Caco-2 (cell line): ENCODE measurements at regions not wholly inside any gene's neighbourhood (a gene's known extent, or its start where the extent isn't known, plus 50 kb on each side); places are given as distances from the start of the nearest gene placed in this dataset.
A peak's percentile ranks its signal among the peaks of the same experiment; 100 is the strongest.

Experiments
- BruUV-seq: library from RNA; stranded (reverse); fragments of 400-500 nt; replicated peaks from 2 replicates; lab custom pipeline; 2021; lab: Mats Ljungman, UMichigan
- CTCF ChIA-PET: fragments of 300-600 bp; sonication (Branson Sonifier 250); formaldehyde crosslinking; loops from one replicate; lab custom pipeline; 2022; ENCODE audit warnings: antibody characterized with exemption; lab: Charles Lee
- POLR2A ChIA-PET: fragments of 300-600 bp; sonication (Branson Sonifier 250); formaldehyde crosslinking; loops from one replicate; lab custom pipeline; 2022; ENCODE audit warnings: antibody characterized with exemption; lab: Charles Lee
- DNase-seq, 2 experiments: peaks; one replicate each; pipeline versions ENCODE4 v3.0.0 to v3.0.0-alpha.2; 2020 to 2022
- H3K27me3 ChIP-seq: replicated peaks from 2 replicates; pipeline ENCODE4 v1.6.0; 2011; ENCODE audit warnings: low read length; ENCODE audit not compliant: control insufficient read depth, insufficient read depth
- H3K36me3 ChIP-seq: 2 replicates; pipeline ENCODE4 v1.5.1; 2011; ENCODE audit warnings: low read length; ENCODE audit not compliant: control insufficient read depth, insufficient read depth
- H3K4me1 ChIP-seq: fragments of 250-450 bp; sonication (Bioruptor Pico); 2 replicates; pipeline ENCODE4 v1.5.1; 2020; ENCODE audit warnings: mild to moderate bottlenecking
- H3K4me3 ChIP-seq: 2 replicates; pipeline ENCODE4 v1.5.1; 2011; ENCODE audit warnings: low read depth, mild to moderate bottlenecking, control low read depth, low read length
- H3K9me3 ChIP-seq: fragments of 250-450 bp; sonication (Bioruptor Pico); 2 replicates; pipeline ENCODE4 v1.5.1; 2020; ENCODE audit warnings: mild to moderate bottlenecking, moderate library complexity
- H3K27ac Mint-ChIP-seq: one replicate; pipeline ENCODE4 v1.8.0; 2022; ENCODE audit warnings: mixed read lengths; ENCODE audit not compliant: unreplicated experiment
- H3K27me3 Mint-ChIP-seq: one replicate; pipeline ENCODE4 v1.8.0; 2022; ENCODE audit warnings: mixed read lengths; ENCODE audit not compliant: insufficient read depth, unreplicated experiment
- H3K36me3 Mint-ChIP-seq: one replicate; pipeline ENCODE4 v1.8.0; 2022; ENCODE audit warnings: mild to moderate bottlenecking, mixed read lengths; ENCODE audit not compliant: insufficient read depth, unreplicated experiment
- H3K4me1 Mint-ChIP-seq: one replicate; pipeline ENCODE4 v1.8.0; 2022; ENCODE audit warnings: low read depth, mixed read lengths; ENCODE audit not compliant: unreplicated experiment
- H3K4me3 Mint-ChIP-seq: one replicate; pipeline ENCODE4 v1.8.0; 2022; ENCODE audit warnings: mild to moderate bottlenecking, moderate library complexity, mixed read lengths; ENCODE audit not compliant: unreplicated experiment
- H3K9me3 Mint-ChIP-seq: one replicate; pipeline ENCODE4 v1.8.0; 2022; ENCODE audit warnings: mixed read lengths; ENCODE audit not compliant: unreplicated experiment
- intact Hi-C: fragments of 100-400 bp; cut with micrococcal nuclease; formaldehyde crosslinking; loops from one replicate; pipeline ENCODE4 v1.10.0; 2022; ENCODE audit not compliant: unreplicated experiment
- TF ChIP-seq, protein P1 (sequence below), 2 experiments: fragments of 200-600 bp in 1 of 2; IDR thresholded peaks; 1 replicate in 1 of 2; 2 replicates in 1 of 2; pipeline versions ENCODE4 v1.5.1 to v1.8.0; 2011 to 2022; ENCODE audit warnings: antibody characterized with exemption in 1 of 2, control low read depth in 1 of 2, inconsistent platforms in 1 of 2, low read depth in 1 of 2, low read length in 1 of 2, mild to moderate bottlenecking in 1 of 2, moderate library complexity in 1 of 2; ENCODE audit not compliant: insufficient read depth in 1 of 2, severe bottlenecking in 1 of 2, unreplicated experiment in 1 of 2

DNA sequence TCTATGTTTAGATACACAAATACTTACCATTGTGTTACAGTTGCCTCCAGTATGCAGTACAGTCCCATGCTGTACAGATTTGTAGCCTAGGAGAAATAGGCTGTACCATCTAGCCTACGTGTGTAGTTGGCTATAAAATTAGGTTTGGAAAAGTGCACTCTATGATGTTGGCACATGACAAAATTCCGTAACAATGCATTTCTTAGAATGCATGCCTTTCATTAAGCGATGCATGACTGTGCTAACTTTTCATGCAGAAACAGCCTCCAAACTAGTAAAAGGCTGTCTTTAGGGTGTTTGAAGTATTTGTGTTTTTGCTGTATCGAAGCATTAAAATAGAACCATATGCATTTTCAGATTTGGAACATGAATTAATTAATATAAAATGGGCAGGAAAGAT is 157.9 kb downstream of the RMI1 start:
- Mint-ChIP-seq H3K9me3 (no peaks in the 10 kb centered on the region), H3K36me3 (no peaks in the 10 kb centered on the region), H3K4me1 (peaks cover 7% of the 10 kb centered on the region), H3K4me3 (no peak overlapping the region), H3K27me3 (peaks cover 27% of the 10 kb centered on the region), H3K27ac (no peak overlapping the region)
- H3K9me3 ChIP-seq: no peaks in the 10 kb centered on the region
- no peaks in the 10 kb centered on the region for H3K36me3 ChIP-seq
- no TSS peak for BruUV-seq
- POLR2A ChIA-PET: no interaction called here
- TF ChIP-seq, protein P1, sequence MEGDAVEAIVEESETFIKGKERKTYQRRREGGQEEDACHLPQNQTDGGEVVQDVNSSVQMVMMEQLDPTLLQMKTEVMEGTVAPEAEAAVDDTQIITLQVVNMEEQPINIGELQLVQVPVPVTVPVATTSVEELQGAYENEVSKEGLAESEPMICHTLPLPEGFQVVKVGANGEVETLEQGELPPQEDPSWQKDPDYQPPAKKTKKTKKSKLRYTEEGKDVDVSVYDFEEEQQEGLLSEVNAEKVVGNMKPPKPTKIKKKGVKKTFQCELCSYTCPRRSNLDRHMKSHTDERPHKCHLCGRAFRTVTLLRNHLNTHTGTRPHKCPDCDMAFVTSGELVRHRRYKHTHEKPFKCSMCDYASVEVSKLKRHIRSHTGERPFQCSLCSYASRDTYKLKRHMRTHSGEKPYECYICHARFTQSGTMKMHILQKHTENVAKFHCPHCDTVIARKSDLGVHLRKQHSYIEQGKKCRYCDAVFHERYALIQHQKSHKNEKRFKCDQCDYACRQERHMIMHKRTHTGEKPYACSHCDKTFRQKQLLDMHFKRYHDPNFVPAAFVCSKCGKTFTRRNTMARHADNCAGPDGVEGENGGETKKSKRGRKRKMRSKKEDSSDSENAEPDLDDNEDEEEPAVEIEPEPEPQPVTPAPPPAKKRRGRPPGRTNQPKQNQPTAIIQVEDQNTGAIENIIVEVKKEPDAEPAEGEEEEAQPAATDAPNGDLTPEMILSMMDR (IDR thresholded peaks at IDR 0.05; ENCODE audit: insufficient read depth in 1 of 2, low read depth in 1 of 2, low read length in 1 of 2, severe bottlenecking in 1 of 2, unreplicated experiment in 1 of 2): no peak
- no peaks in the 10 kb centered on the region for H3K27me3 ChIP-seq
- no peak overlapping the region for H3K4me3 ChIP-seq
- intact Hi-C loops: no loop called here
- DNase-seq: no peak
- no peaks in the 10 kb centered on the region for H3K4me1 ChIP-seq
- CTCF ChIA-PET: no interaction called here

DNA sequence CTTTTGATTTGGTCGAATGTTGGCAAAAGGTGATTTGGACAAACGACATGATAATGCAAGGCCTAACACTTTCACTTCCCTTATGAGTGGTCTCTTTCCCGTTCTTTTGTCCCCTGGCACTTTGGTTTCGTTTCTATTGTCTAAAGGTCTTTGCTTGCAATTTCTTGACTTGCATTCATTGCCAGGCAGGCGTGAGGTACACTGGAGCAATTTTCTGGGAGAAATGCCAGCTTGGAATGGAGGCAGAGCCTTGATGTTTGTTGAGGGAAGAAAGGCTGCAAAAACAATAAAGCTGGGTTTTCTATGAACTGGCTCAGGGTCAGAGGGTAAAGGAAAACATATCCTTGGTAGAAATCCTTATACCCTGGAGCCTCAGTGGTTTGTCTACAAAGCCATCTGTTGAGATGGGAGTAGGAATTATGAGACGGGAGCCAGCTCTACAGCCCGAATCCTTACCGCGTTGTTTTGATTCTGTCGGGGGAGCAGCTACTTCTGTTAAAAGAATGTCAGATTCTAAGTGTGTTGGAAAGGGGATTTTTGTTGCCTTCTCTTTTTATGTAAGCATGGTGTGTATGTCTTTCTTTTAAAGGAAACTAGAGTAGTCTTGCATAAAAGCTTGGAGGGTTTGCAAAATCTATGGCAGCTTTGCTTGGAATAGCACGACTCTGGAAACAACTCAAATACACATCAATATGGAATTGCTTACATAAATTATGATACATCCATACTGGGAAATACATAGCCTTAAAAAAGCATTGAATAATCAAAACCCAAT is 158.9 kb downstream of the RMI1 start:
- Mint-ChIP-seq H3K9me3 (no peaks in the 10 kb centered on the region), H3K4me1 (peaks cover 7% of the 10 kb centered on the region), H3K27me3 (peaks cover 28% of the 10 kb centered on the region), H3K27ac (no peak overlapping the region), H3K4me3 (no peak overlapping the region), H3K36me3 (no peaks in the 10 kb centered on the region)
- Histone ChIP-seq H3K36me3 (no peaks in the 10 kb centered on the region), H3K4me1 (no peaks in the 10 kb centered on the region), H3K27me3 (no peaks in the 10 kb centered on the region), H3K4me3 (no peak overlapping the region), H3K9me3 (no peaks in the 10 kb centered on the region)
- DNase-seq: no peak
- no TSS peak for BruUV-seq
- ChIA-PET POLR2A (no interaction called here), CTCF (no interaction called here)
- TF ChIP-seq, protein P1 (IDR thresholded peaks at IDR 0.05; ENCODE audit: insufficient read depth in 1 of 2, low read depth in 1 of 2, low read length in 1 of 2, severe bottlenecking in 1 of 2, unreplicated experiment in 1 of 2): no peak
- intact Hi-C loops: no loop called here

DNA sequence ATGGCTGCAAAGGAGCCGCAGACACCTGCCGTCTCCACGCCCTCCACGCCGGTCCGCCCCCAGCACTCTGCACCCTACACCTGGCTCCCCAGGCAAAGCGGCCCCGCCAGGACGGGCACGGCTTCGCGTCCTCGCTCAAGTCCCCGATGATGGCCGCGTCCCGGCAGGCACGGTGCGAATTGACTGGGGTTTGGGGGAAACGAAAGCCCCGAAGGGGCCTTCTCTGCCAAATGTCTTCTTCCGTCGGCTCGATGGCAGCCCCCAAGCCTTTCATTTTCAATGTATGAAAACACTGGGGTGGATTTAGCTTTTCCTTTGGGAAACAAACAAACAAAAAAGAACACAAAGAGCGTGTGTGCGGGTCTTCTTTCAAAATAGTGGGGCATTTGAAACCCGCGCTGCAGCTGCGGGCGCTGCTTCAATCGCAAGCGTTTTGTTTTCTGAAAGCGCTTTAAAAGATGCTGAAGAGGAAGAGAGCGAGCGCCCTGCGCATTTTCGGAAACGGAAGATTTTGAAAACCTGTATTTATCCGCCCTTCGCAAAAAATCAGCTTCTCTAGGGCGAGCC is 160.0 kb downstream of the RMI1 start:
- DNase-seq: peak in 1 of 2 experiments; percentile 1
- intact Hi-C loops: no loop called here
- Histone ChIP-seq H3K4me1 (no peaks in the 10 kb centered on the region), H3K27me3 (no peaks in the 10 kb centered on the region), H3K4me3 (no peak overlapping the region), H3K9me3 (no peaks in the 10 kb centered on the region), H3K36me3 (no peaks in the 10 kb centered on the region)
- Mint-ChIP-seq H3K4me3 (peak overlapping the region; percentile 57), H3K9me3 (no peaks in the 10 kb centered on the region), H3K27ac (no peak overlapping the region), H3K27me3 (peaks cover 26% of the 10 kb centered on the region), H3K36me3 (no peaks in the 10 kb centered on the region), H3K4me1 (peaks cover 7% of the 10 kb centered on the region)
- ChIA-PET CTCF (no interaction called here), POLR2A (no interaction called here)
- BruUV-seq: no TSS peak
- TF ChIP-seq, protein P1 (IDR thresholded peaks at IDR 0.05; ENCODE audit: insufficient read depth in 1 of 2, low read depth in 1 of 2, low read length in 1 of 2, severe bottlenecking in 1 of 2, unreplicated experiment in 1 of 2): no peak
